ENCODE measurements at regions not wholly inside any gene's neighbourhood (a gene's known extent, or its start where the extent isn't known, plus 50 kb on each side); places are given as distances from the start of the nearest gene placed in this dataset.

- H3K27me3 ChIP-seq (ENCODE audit: control insufficient read depth in 3 of 3, insufficient read depth in 3 of 3, low read length in 2 of 3) = no peaks in the 10 kb centered on the region
Measured at GRCh38 chr18:61729322-61729721, 163.5 kb downstream of the RNF152 start.

DNA sequence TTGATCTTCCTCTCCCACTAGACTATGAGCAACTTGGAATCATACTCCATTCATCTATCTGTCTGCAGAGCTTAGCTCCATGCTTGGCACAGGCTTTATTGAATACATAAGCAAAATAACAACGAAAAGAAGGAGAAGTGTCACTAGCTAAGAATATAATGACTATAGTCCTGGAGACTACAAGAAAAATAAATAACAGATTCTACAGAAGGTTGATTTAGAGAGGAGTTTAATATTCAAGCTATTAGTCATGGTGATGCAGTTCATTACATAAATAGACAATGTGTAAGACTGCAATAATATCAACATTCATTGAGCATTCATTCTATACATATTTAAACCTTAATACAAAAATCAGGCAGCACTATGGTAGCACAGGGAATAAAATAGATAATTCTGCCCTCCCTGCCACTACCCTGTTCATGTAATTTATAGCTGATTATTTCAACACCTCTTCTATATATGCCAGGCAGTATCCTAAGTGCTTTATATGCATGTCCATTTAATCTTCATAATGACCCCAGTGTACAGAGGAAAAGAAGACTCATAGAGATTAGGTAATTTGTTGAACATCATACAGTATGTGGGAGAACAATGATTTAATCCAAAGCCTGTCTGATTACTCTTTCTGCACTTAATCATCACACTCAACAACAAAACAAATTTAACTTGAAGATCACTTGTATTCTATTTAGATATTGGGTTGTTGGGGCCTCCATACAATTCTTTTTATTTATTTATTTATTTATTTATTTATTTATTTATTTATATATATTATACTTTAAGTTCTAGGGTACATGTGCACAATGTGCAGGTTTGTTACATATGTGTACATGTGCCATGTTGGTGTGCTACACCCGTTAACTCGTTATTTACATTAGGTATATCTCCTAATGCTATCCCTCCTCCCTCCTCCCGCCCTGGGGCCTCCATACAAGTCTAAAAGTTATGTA lies 165.3 kb downstream of the RNF152 start:
- TF ChIP-seq, protein P1, sequence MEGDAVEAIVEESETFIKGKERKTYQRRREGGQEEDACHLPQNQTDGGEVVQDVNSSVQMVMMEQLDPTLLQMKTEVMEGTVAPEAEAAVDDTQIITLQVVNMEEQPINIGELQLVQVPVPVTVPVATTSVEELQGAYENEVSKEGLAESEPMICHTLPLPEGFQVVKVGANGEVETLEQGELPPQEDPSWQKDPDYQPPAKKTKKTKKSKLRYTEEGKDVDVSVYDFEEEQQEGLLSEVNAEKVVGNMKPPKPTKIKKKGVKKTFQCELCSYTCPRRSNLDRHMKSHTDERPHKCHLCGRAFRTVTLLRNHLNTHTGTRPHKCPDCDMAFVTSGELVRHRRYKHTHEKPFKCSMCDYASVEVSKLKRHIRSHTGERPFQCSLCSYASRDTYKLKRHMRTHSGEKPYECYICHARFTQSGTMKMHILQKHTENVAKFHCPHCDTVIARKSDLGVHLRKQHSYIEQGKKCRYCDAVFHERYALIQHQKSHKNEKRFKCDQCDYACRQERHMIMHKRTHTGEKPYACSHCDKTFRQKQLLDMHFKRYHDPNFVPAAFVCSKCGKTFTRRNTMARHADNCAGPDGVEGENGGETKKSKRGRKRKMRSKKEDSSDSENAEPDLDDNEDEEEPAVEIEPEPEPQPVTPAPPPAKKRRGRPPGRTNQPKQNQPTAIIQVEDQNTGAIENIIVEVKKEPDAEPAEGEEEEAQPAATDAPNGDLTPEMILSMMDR (IDR thresholded peaks at IDR 0.05; ENCODE audit: control extremely low read depth, extremely low read depth) = no peak
- ATAC-seq (ENCODE audit: insufficient read depth, low FRiP score) (no peak), DNase-seq (no peak)
- 83 to 86% methylated on average over 4 of the region's 4 CpGs for WGBS, 2 donors
- Histone ChIP-seq H3K27ac (ENCODE audit: low read depth in 1 of 2, low read length in 1 of 2) (no peak overlapping the region), H3K27me3 (ENCODE audit: control insufficient read depth in 3 of 3, insufficient read depth in 3 of 3, low read length in 2 of 3) (no peaks in the 10 kb centered on the region), H3K9ac (ENCODE audit: insufficient read depth in 1 of 2, low read length in 2 of 2) (no peak overlapping the region), H3K36me3 (ENCODE audit: control insufficient read depth in 4 of 4, insufficient read depth in 4 of 4, low read length in 4 of 4) (no peaks in the 10 kb centered on the region), H3K4me1 (ENCODE audit: control insufficient read depth in 5 of 5, insufficient read depth in 5 of 5, low read length in 5 of 5) (peaks cover 0 to 11% (median 0%) of the 10 kb centered on the region in 5 donors), H3K4me3 (no peak overlapping the region), H3K9me3 (ENCODE audit: control insufficient read depth in 4 of 4, insufficient read depth in 3 of 4, low read length in 3 of 4) (no peaks in the 10 kb centered on the region)

More at GRCh38 chr18:61729322-61729721, 163.5 kb downstream of the RNF152 start:
- Histone ChIP-seq H3K4me1 (ENCODE audit: control insufficient read depth in 5 of 5, insufficient read depth in 5 of 5, low read length in 5 of 5) (peaks cover 3 to 22% (median 7%) of the 10 kb centered on the region in 5 donors), H3K9ac (ENCODE audit: insufficient read depth in 1 of 2, low read length in 2 of 2) (no peak overlapping the region), H3K9me3 (ENCODE audit: control insufficient read depth in 4 of 4, insufficient read depth in 3 of 4, low read length in 3 of 4) (no peaks in the 10 kb centered on the region), H3K36me3 (ENCODE audit: control insufficient read depth in 4 of 4, insufficient read depth in 4 of 4, low read length in 4 of 4) (no peaks in the 10 kb centered on the region), H3K4me3 (no peak overlapping the region), H3K27ac (ENCODE audit: low read depth in 1 of 2, low read length in 1 of 2) (no peak overlapping the region)
- DNase-seq (peak in 2 of 3 donors; percentile 15 to 43), ATAC-seq (ENCODE audit: insufficient read depth, low FRiP score) (no peak)
- TF ChIP-seq, protein P1 (IDR thresholded peaks at IDR 0.05; ENCODE audit: control extremely low read depth, extremely low read depth) = no peak

GRCh38 chr18:61724532-61724931 lies 168.3 kb downstream of the RNF152 start:
- Histone ChIP-seq H3K27me3 (ENCODE audit: control insufficient read depth in 3 of 3, insufficient read depth in 3 of 3, low read length in 2 of 3) (no peaks in the 10 kb centered on the region), H3K27ac (ENCODE audit: low read depth in 1 of 2, low read length in 1 of 2) (no peak overlapping the region), H3K9me3 (ENCODE audit: control insufficient read depth in 4 of 4, insufficient read depth in 3 of 4, low read length in 3 of 4) (no peaks in the 10 kb centered on the region), H3K4me3 (no peak overlapping the region), H3K9ac (ENCODE audit: insufficient read depth in 1 of 2, low read length in 2 of 2) (no peak overlapping the region), H3K36me3 (ENCODE audit: control insufficient read depth in 4 of 4, insufficient read depth in 4 of 4, low read length in 4 of 4) (no peaks in the 10 kb centered on the region), H3K4me1 (ENCODE audit: control insufficient read depth in 5 of 5, insufficient read depth in 5 of 5, low read length in 5 of 5) (peaks cover 0 to 4% (median 1%) of the 10 kb centered on the region in 5 donors)
- DNase-seq = peak in 1 of 3 donors; percentile 41
- no peak for ATAC-seq (ENCODE audit: insufficient read depth, low FRiP score)
- 73 to 77% methylated on average over 8 of the region's 8 CpGs for WGBS, 2 donors
- TF ChIP-seq, protein P1 (IDR thresholded peaks at IDR 0.05; ENCODE audit: control extremely low read depth, extremely low read depth) = no peak
